ENCODE measurements at regions not wholly inside any gene's neighbourhood (a gene's known extent, or its start where the extent isn't known, plus 50 kb on each side); places are given as distances from the start of the nearest gene placed in this dataset.

DNA sequence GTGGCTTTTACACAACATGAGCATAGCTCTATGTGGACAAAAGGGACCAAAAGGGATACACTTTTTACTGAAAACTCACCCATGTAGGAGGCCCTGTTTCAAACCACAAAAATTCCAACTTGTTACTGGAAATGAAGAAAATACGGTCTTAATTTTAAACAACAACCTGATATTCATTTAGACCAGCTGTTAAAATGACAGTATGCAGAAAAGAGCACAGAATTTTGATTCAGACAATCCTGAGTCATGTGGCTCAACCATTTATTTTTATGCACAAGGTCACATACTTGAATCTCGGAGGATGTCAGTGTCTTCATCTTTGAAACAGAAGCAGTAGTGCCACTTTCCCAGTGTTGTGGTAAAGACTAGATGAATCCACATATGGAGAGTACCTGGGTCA is 426.5 kb upstream of the NFE2L3 start:
- TF ChIP-seq, protein P1, sequence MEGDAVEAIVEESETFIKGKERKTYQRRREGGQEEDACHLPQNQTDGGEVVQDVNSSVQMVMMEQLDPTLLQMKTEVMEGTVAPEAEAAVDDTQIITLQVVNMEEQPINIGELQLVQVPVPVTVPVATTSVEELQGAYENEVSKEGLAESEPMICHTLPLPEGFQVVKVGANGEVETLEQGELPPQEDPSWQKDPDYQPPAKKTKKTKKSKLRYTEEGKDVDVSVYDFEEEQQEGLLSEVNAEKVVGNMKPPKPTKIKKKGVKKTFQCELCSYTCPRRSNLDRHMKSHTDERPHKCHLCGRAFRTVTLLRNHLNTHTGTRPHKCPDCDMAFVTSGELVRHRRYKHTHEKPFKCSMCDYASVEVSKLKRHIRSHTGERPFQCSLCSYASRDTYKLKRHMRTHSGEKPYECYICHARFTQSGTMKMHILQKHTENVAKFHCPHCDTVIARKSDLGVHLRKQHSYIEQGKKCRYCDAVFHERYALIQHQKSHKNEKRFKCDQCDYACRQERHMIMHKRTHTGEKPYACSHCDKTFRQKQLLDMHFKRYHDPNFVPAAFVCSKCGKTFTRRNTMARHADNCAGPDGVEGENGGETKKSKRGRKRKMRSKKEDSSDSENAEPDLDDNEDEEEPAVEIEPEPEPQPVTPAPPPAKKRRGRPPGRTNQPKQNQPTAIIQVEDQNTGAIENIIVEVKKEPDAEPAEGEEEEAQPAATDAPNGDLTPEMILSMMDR (IDR thresholded peaks at IDR 0.05; ENCODE audit: extremely low read depth in 1 of 2, insufficient read depth in 1 of 2, low read depth in 1 of 2, low read length in 2 of 2): no peak
- TF ChIP-seq POLR2AphosphoS5 (IDR thresholded peaks at IDR 0.05; ENCODE audit: insufficient read depth, low read depth, low read length): no peak
- TF ChIP-seq GATA2 (IDR thresholded peaks at IDR 0.05; ENCODE audit: insufficient read depth, insufficient read length, low read depth, low read length): no peak
- TF ChIP-seq POLR2A (IDR thresholded peaks at IDR 0.05; ENCODE audit: low read depth, low read length): no peak
- TF ChIP-seq, protein P2, sequence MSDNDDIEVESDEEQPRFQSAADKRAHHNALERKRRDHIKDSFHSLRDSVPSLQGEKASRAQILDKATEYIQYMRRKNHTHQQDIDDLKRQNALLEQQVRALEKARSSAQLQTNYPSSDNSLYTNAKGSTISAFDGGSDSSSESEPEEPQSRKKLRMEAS (IDR thresholded peaks at IDR 0.05; ENCODE audit: insufficient read depth, insufficient read length): no peak
- TF ChIP-seq EZH2 (IDR thresholded peaks at IDR 0.05; ENCODE audit: borderline replicate concordance, low read depth, low read length, severe bottlenecking): no peak
- no peak for TF ChIP-seq MYC (IDR thresholded peaks at IDR 0.05; ENCODE audit: low read depth, low read length)
- no peak for TF ChIP-seq JUN (IDR thresholded peaks at IDR 0.05; ENCODE audit: borderline replicate concordance, insufficient read depth, insufficient read length, low read depth)
- TF ChIP-seq FOS (IDR thresholded peaks at IDR 0.05; ENCODE audit: borderline replicate concordance, insufficient read depth, low read length): no peak
